T-helper 1 cell (primary cell): ENCODE measurements at regions not wholly inside any gene's neighbourhood (a gene's known extent, or its start where the extent isn't known, plus 50 kb on each side); places are given as distances from the start of the nearest gene placed in this dataset.

Experiments used
- DNase-seq, 5 donors: peaks; one replicate each; pipeline ENCODE4 v3.0.0-alpha.2; 2012 to 2020

GRCh38 chr5:156095709-156096241, 231.2 kb upstream of the SGCD start:
- no peak for DNase-seq

GRCh38 chr5:156096259-156096658, 230.7 kb upstream of the SGCD start:
- no peak for DNase-seq

GRCh38 chr5:156103155-156103885, 223.6 kb upstream of the SGCD start:
- no peak for DNase-seq

GRCh38 chr5:156109317-156110023, 217.5 kb upstream of the SGCD start:
- DNase-seq, result no peak

GRCh38 chr5:156119692-156120091, 207.3 kb upstream of the SGCD start:
- no peak for DNase-seq

- no peak for DNase-seq
Measured at GRCh38 chr5:156120777-156121176, 206.2 kb upstream of the SGCD start.

- DNase-seq, result no peak
Measured at GRCh38 chr5:156121234-156121633, 205.7 kb upstream of the SGCD start.

DNA sequence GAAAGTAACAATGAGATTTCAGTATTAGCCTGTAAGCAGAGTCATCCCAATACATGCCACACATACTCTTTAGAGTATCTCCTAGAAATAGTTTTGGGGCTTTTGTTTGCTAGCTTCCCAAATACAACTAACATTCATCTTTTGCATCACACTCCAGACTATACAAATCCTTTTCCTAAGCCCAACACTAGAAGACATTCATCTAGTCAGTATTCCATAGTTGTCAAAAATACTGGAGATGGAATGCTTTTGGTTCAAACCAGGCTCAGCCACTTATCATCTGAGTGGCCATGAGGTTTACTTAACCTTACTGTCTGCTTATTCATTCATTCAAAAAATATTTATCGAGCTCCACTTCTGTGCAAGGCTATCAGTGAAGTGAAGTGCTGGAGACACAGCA, 205.1 kb upstream of the SGCD start:
- DNase-seq, result no peak

DNA sequence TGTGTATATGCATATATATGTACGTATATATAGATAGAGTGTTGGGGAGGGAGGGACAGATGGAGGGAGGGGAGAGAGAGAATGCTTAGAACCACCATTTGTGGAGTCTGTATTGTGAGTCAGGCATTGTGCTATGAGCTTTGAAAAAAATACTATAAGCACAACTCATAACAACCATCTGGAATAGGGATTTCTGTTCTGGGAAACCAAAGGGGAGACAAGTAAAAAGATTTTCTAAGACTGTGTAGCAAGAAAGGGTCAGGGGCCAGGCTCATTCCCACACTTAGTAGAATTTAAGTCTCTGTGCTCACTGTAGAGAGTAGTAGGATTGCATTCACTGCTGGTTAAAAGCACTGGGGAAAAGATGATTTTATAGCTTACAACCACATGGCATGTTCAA, 202.3 kb upstream of the SGCD start:
- DNase-seq, result no peak

DNA sequence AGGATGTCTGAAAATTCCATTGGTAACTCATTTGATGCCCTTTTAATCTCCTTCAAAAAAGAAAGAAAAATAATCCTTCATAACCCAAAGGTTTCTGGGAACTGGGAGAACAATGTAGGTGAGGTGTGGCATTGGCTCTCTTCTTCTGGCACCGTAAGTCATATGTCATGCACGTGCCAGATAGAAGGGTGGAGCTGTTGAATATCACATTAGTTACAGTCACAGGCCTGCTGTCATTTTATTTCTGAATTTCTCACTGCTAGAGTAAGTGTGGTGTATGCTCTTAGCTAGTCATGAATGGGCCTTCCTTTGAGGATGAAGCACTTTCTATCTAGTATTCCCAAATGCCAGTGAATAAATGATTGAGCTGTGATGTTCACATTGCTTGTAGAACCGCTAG, 201.8 kb upstream of the SGCD start:
- no peak for DNase-seq

DNA sequence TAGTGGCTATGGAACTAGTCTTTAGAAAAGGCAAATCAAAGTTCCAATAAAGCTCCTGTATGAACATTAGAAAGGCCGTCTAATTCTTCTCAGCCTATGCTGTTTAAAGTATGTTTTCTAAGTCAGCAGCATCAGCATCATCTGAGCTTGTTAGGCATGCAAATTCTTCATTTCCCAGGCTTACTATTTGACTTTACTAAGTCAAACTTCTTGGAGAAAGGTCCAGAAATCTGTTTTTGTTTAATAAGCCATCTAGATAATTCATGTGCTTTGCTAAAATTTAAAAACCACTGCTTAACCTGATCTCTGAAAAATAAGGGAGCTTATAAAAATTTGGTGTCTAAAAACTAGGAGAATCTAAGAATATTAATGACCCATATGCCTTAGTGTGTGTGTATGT, 200.2 kb upstream of the SGCD start:
- DNase-seq, result no peak

- no peak for DNase-seq
Measured at GRCh38 chr5:156128026-156128425, 198.9 kb upstream of the SGCD start.

- no peak for DNase-seq
Measured at GRCh38 chr5:156134216-156134615, 192.7 kb upstream of the SGCD start.

GRCh38 chr5:156135531-156135930, 191.4 kb upstream of the SGCD start:
- DNase-seq, result no peak

GRCh38 chr5:156137071-156137869, 189.7 kb upstream of the SGCD start:
- no peak for DNase-seq

- no peak for DNase-seq
Measured at GRCh38 chr5:156142867-156143266, 184.1 kb upstream of the SGCD start.

- no peak for DNase-seq
Measured at GRCh38 chr5:156147261-156147943, 179.6 kb upstream of the SGCD start.

DNA sequence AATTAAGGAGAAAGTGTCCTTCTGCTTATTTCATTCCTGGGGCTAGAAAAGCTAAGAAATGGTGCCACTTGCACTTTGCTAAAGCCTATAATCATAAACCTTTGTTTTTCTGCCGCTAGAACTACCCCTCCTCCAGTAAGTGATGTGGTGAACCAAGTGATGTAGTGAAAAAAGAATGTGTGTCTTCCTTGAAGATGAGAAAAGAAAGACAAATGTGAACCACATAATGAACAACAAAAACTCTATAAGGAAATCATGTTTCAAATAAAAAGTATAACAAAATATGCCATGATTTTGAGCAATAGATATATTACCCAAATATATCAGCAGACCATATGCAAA, 179.0 kb upstream of the SGCD start:
- no peak for DNase-seq

GRCh38 chr5:156148301-156148700, 178.7 kb upstream of the SGCD start:
- no peak for DNase-seq

GRCh38 chr5:156149213-156149612, 177.8 kb upstream of the SGCD start:
- DNase-seq, result no peak

DNA sequence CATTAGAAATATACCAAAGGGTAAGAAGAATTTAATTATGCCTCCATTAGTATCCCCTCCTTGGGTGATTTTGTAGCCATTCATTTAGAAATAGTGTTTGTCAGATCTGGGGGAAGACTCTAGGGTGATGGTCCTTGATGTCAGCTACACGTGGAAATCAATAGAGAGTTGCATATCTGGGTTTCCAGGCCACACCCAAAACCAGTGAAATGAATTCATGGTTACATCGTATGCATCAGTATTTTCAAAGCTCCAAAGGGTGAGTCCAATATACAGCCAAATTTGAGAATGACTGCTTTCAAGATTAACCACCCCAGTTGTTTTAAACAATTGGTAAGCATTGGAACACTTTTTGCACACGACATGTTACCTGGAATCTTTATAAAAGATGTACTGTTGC, 173.4 kb upstream of the SGCD start:
- no peak for DNase-seq

DNA sequence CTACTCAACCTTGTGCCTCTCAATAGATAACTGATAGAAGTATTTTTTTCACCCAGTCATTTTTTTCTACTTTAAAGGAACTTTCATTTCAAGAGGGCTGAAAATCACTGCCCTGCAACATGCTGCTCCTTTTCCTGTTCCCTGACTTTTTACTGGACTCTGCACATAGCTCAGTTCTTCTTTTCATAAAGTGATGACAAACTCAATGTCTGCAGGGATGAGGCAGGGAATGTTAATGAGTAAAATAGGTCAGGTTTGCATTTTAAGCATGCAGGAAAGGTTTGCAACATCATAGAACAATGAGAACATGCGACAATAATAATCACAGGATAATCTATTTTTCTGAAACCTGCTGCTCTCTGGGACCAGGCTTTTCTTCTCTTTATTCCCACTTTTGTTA, 172.2 kb upstream of the SGCD start:
- DNase-seq, result no peak

GRCh38 chr5:156155598-156155997, 171.4 kb upstream of the SGCD start:
- DNase-seq, result no peak
